ENCODE measurements at regions not wholly inside any gene's neighbourhood (a gene's known extent, or its start where the extent isn't known, plus 50 kb on each side); places are given as distances from the start of the nearest gene placed in this dataset.

- TF ChIP-seq CTCF (conservative IDR thresholded peaks at IDR 0.05; ENCODE audit: low read depth, low read length) = no peak
- Histone ChIP-seq H3K27me3 (ENCODE audit: insufficient read depth, low read depth) (no peaks in the 10 kb centered on the region), H3K27ac (no peak overlapping the region), H3K4me1 (ENCODE audit: low read depth, poor library complexity, severe bottlenecking) (no peaks in the 10 kb centered on the region), H3K79me2 (ENCODE audit: insufficient read depth, low read depth) (no peaks in the 10 kb centered on the region), H3K9ac (no peak overlapping the region), H3K4me3 (IDR thresholded peaks at IDR 0.05; ENCODE audit: insufficient read depth, low read depth, low read length) (no peak overlapping the region), H4K20me1 (ENCODE audit: insufficient read depth) (no peaks in the 10 kb centered on the region), H3K4me2 (no peak overlapping the region), H2AFZ (ENCODE audit: low read depth) (no peak overlapping the region), H3K36me3 (ENCODE audit: insufficient read depth) (no peaks in the 10 kb centered on the region)
These were observed 160.0 kb downstream of the KCNA5 start for GRCh38 chr12:5203720-5204119.

- H3K36me3 ChIP-seq (ENCODE audit: insufficient read depth) = no peaks in the 10 kb centered on the region
- H4K20me1 ChIP-seq (ENCODE audit: insufficient read depth) = no peaks in the 10 kb centered on the region
- H3K4me2 ChIP-seq = no peak overlapping the region
- no peak overlapping the region for H3K9ac ChIP-seq
- H3K27ac ChIP-seq = no peak overlapping the region
- H2AFZ ChIP-seq (ENCODE audit: low read depth) = no peak overlapping the region
- H3K79me2 ChIP-seq (ENCODE audit: insufficient read depth, low read depth) = no peaks in the 10 kb centered on the region
- TF ChIP-seq CTCF (conservative IDR thresholded peaks at IDR 0.05; ENCODE audit: low read depth, low read length) = no peak
- H3K4me3 ChIP-seq (IDR thresholded peaks at IDR 0.05; ENCODE audit: insufficient read depth, low read depth, low read length) = no peak overlapping the region
- H3K27me3 ChIP-seq (ENCODE audit: insufficient read depth, low read depth) = no peaks in the 10 kb centered on the region
- H3K4me1 ChIP-seq (ENCODE audit: low read depth, poor library complexity, severe bottlenecking) = no peaks in the 10 kb centered on the region
These were observed 160.6 kb downstream of the KCNA5 start for GRCh38 chr12:5204271-5204670.

- Histone ChIP-seq H3K27ac (no peak overlapping the region), H3K36me3 (ENCODE audit: insufficient read depth) (no peaks in the 10 kb centered on the region), H3K79me2 (ENCODE audit: insufficient read depth, low read depth) (no peaks in the 10 kb centered on the region), H3K4me1 (ENCODE audit: low read depth, poor library complexity, severe bottlenecking) (no peaks in the 10 kb centered on the region), H3K4me3 (IDR thresholded peaks at IDR 0.05; ENCODE audit: insufficient read depth, low read depth, low read length) (no peak overlapping the region), H2AFZ (ENCODE audit: low read depth) (no peak overlapping the region), H3K27me3 (ENCODE audit: insufficient read depth, low read depth) (no peaks in the 10 kb centered on the region), H3K4me2 (no peak overlapping the region), H4K20me1 (ENCODE audit: insufficient read depth) (no peaks in the 10 kb centered on the region), H3K9ac (no peak overlapping the region)
- no peak for TF ChIP-seq CTCF (conservative IDR thresholded peaks at IDR 0.05; ENCODE audit: low read depth, low read length)
These were observed 161.2 kb downstream of the KCNA5 start for GRCh38 chr12:5204831-5205230.

GRCh38 chr12:5206401-5207175, 162.9 kb downstream of the KCNA5 start:
- TF ChIP-seq CTCF (conservative IDR thresholded peaks at IDR 0.05; ENCODE audit: low read depth, low read length) = no peak
- H3K9ac ChIP-seq = no peak overlapping the region
- no peak overlapping the region for H3K4me3 ChIP-seq (IDR thresholded peaks at IDR 0.05; ENCODE audit: insufficient read depth, low read depth, low read length)
- no peak overlapping the region for H3K27ac ChIP-seq
- no peaks in the 10 kb centered on the region for H4K20me1 ChIP-seq (ENCODE audit: insufficient read depth)
- no peak overlapping the region for H2AFZ ChIP-seq (ENCODE audit: low read depth)
- H3K4me2 ChIP-seq = no peak overlapping the region
- no peaks in the 10 kb centered on the region for H3K27me3 ChIP-seq (ENCODE audit: insufficient read depth, low read depth)
- H3K79me2 ChIP-seq (ENCODE audit: insufficient read depth, low read depth) = no peaks in the 10 kb centered on the region
- no peaks in the 10 kb centered on the region for H3K36me3 ChIP-seq (ENCODE audit: insufficient read depth)
- no peaks in the 10 kb centered on the region for H3K4me1 ChIP-seq (ENCODE audit: low read depth, poor library complexity, severe bottlenecking)
